ENCODE measurements at regions not wholly inside any gene's neighbourhood (a gene's known extent, or its start where the extent isn't known, plus 50 kb on each side); places are given as distances from the start of the nearest gene placed in this dataset.

DNA sequence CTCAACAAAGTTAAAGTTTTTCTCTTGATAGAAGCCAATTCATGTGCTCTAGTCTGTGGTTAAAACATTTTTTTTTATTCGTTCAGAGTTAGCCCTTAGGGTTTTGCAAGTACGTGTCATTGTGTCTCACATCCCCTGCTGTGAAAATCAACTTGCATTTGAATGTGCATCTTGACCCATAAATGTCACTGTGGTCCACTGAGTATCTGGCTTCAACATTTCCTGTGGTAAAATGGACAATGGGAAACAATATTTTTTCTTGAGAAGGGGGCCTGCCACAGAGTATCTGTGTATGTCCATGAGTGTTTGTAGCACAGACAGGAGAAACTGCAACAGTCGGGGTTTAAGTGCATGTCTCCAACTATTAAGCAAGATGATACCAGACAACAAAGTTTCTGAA is 554.8 kb upstream of the TENM3 start:
- TF ChIP-seq ZKSCAN8 (CRISPR knock-in tag; IDR thresholded peaks at IDR 0.05; ENCODE audit: borderline replicate concordance) (no peak), RXRB (CRISPR knock-in tag; IDR thresholded peaks at IDR 0.05; ENCODE audit: borderline replicate concordance) (no peak)
- BruUV-seq (replicated peaks), result no TSS peak
- in situ Hi-C loops (cut with HindIII; ENCODE audit: extremely low pct_ligation_motif_present, low pct_unique_long_range_greater_than_20kb), result no loop called here
- H3K4me2 ChIP-seq (ENCODE audit: low read depth, low read length), result no peak overlapping the region
- no peaks in the 10 kb centered on the region for H3K4me1 ChIP-seq (ENCODE audit: insufficient read depth, low read length)
- CTCF ChIA-PET (ENCODE audit: low intra/inter-chr PET ratio, low total read pairs), result no interaction called here
- DNase-seq (ENCODE audit: low spot score) (no peak), ATAC-seq (no peak), FAIRE-seq (no peak)
- H3K4me3 ChIP-seq (replicated peaks in 1 of 3; ENCODE audit: insufficient read depth in 1 of 3, low read depth in 2 of 3, low read length in 3 of 3), result no peak overlapping the region
- no peaks in the 10 kb centered on the region for H3K79me2 ChIP-seq (ENCODE audit: insufficient read depth, low read length)
- POLR2A ChIA-PET, result no interaction called here
- no peak overlapping the region for H3K27ac ChIP-seq (ENCODE audit: extremely low read length, insufficient read depth, low read length)
- H3K36me3 ChIP-seq (replicated peaks in 1 of 2; ENCODE audit: control insufficient read depth in 1 of 2, insufficient read depth in 2 of 2, low read length in 2 of 2), result no peaks in the 10 kb centered on the region
- H3K9me3 ChIP-seq (ENCODE audit: low read length), result no peaks in the 10 kb centered on the region
- WGBS (ENCODE audit: low lambda C conversion rate), result 7% methylated on average over 3 of the region's 3 CpGs
- intact Hi-C loops (cut with micrococcal nuclease; ENCODE audit: unreplicated experiment), result no loop called here
- no peak overlapping the region for H2AFZ ChIP-seq (ENCODE audit: low read length)
- H4K20me1 ChIP-seq (ENCODE audit: insufficient read depth, low read length), result no peaks in the 10 kb centered on the region
- no peaks in the 10 kb centered on the region for H3K27me3 ChIP-seq (ENCODE audit: control insufficient read depth in 1 of 2, insufficient read depth in 2 of 2, low read length in 2 of 2)
- H3K9ac ChIP-seq (ENCODE audit: insufficient read depth, low read depth, low read length), result no peak overlapping the region

DNA sequence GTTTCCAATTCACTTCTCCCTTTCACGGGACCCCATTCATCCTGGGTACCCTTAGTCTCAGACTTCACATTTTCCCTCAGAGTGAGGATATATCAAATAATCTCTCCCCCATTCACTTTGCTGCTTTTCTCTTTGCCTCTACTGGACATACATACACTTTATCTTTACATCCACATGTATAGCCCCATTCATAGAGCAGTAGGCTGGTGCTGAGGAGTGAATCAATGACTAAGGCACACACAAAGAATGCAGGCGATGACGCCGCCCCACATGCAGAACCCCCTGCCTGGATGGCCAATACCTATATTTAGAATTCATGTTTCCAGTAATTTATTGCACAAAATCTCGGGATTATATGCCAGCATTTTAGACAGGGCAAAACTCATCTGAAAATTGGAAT is 554.3 kb upstream of the TENM3 start:
- no peak overlapping the region for H3K9ac ChIP-seq (ENCODE audit: insufficient read depth, low read depth, low read length)
- ATAC-seq, result no peak
- H3K4me3 ChIP-seq (replicated peaks in 1 of 3; ENCODE audit: insufficient read depth in 1 of 3, low read depth in 2 of 3, low read length in 3 of 3), result no peak overlapping the region
- H3K36me3 ChIP-seq (replicated peaks in 1 of 2; ENCODE audit: control insufficient read depth in 1 of 2, insufficient read depth in 2 of 2, low read length in 2 of 2), result no peaks in the 10 kb centered on the region
- in situ Hi-C loops (cut with HindIII; ENCODE audit: extremely low pct_ligation_motif_present, low pct_unique_long_range_greater_than_20kb), result no loop called here
- WGBS (ENCODE audit: low lambda C conversion rate), result 13% methylated on average over 5 of the region's 5 CpGs
- ChIA-PET CTCF (ENCODE audit: low intra/inter-chr PET ratio, low total read pairs) (no interaction called here), POLR2A (no interaction called here)
- no peaks in the 10 kb centered on the region for H3K79me2 ChIP-seq (ENCODE audit: insufficient read depth, low read length)
- H3K27me3 ChIP-seq (ENCODE audit: control insufficient read depth in 1 of 2, insufficient read depth in 2 of 2, low read length in 2 of 2), result no peaks in the 10 kb centered on the region
- TF ChIP-seq ZFP62 (CRISPR knock-in tag; IDR thresholded peaks at IDR 0.05) (no peak), MBD4 (IDR thresholded peaks at IDR 0.05; ENCODE audit: borderline replicate concordance, low read length) (no peak), ZNF672 (CRISPR knock-in tag; IDR thresholded peaks at IDR 0.05) (no peak), KDM6A (CRISPR knock-in tag; IDR thresholded peaks at IDR 0.05; ENCODE audit: low read depth) (no peak), HMG20B (CRISPR knock-in tag; conservative IDR thresholded peaks at IDR 0.05) (no peak), ZNF75D (CRISPR knock-in tag; IDR thresholded peaks at IDR 0.05; ENCODE audit: borderline replicate concordance) (no peak), RBFOX2 (IDR thresholded peaks at IDR 0.05; ENCODE audit: low read depth, low read length) (no peak), TEAD2 (CRISPR knock-in tag; IDR thresholded peaks at IDR 0.05) (no peak), GATAD2A (CRISPR knock-in tag; IDR thresholded peaks at IDR 0.05) (no peak), ZNF350 (CRISPR knock-in tag; IDR thresholded peaks at IDR 0.05; ENCODE audit: borderline replicate concordance, low read depth) (no peak), CBFB (CRISPR knock-in tag; IDR thresholded peaks at IDR 0.05) (no peak), NFRKB (IDR thresholded peaks at IDR 0.05) (no peak), ZNF724P (CRISPR knock-in tag; IDR thresholded peaks at IDR 0.05; ENCODE audit: borderline replicate concordance) (no peak)
- no peaks in the 10 kb centered on the region for H3K4me1 ChIP-seq (ENCODE audit: insufficient read depth, low read length)
- no peaks in the 10 kb centered on the region for H4K20me1 ChIP-seq (ENCODE audit: insufficient read depth, low read length)
- intact Hi-C loops (cut with micrococcal nuclease; ENCODE audit: unreplicated experiment), result no loop called here
- FAIRE-seq, result no peak
- BruUV-seq (replicated peaks), result no TSS peak
- no peak overlapping the region for H3K27ac ChIP-seq (ENCODE audit: extremely low read length, insufficient read depth, low read length)
- H2AFZ ChIP-seq (ENCODE audit: low read length), result no peak overlapping the region
- DNase-seq (ENCODE audit: low spot score), result no peak
- H3K9me3 ChIP-seq (ENCODE audit: low read length), result no peaks in the 10 kb centered on the region
- H3K4me2 ChIP-seq (ENCODE audit: low read depth, low read length), result no peak overlapping the region

Measured in HepG2 (cell line).